ENCODE measurements at regions not wholly inside any gene's neighbourhood (a gene's known extent, or its start where the extent isn't known, plus 50 kb on each side); places are given as distances from the start of the nearest gene placed in this dataset.
"Not testable (repeated sequence)": the region's sequence is repeated elsewhere in the genome, so short reads cannot be mapped to it uniquely, and the experiment has no call there.

DNA sequence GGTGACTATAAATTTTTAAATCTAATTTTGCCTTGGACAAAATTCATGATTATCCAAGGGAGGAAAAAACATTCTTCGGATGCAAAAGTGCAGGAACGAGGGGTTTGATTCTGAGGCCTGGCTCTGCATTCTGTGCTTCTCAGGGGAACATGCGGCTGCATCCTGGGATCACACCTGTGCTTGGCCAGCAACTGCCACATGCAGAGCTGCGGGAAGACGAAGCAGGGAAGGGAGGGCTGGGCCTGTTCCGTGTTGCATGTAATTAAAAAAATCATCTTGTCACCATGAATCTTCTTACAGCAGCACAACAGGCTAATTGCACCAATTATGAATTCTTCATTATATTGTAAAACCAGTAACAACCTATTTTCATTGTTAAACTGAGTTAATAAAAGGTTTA is 158.0 kb upstream of the ALKAL2 start:
- no peak for DNase-seq

- peak; percentile 25 for DNase-seq
Measured at GRCh38 chr2:444937-445884, 157.3 kb upstream of the ALKAL2 start.

GRCh38 chr2:443741-444140 is 155.8 kb upstream of the ALKAL2 start:
- no peak for DNase-seq

- DNase-seq = no peak
Measured at GRCh38 chr2:443216-443615, 155.3 kb upstream of the ALKAL2 start.

- DNase-seq = no peak
Measured at GRCh38 chr2:441258-442022, 153.5 kb upstream of the ALKAL2 start.

GRCh38 chr2:440403-440740 is 152.5 kb upstream of the ALKAL2 start:
- no peak for DNase-seq

DNA sequence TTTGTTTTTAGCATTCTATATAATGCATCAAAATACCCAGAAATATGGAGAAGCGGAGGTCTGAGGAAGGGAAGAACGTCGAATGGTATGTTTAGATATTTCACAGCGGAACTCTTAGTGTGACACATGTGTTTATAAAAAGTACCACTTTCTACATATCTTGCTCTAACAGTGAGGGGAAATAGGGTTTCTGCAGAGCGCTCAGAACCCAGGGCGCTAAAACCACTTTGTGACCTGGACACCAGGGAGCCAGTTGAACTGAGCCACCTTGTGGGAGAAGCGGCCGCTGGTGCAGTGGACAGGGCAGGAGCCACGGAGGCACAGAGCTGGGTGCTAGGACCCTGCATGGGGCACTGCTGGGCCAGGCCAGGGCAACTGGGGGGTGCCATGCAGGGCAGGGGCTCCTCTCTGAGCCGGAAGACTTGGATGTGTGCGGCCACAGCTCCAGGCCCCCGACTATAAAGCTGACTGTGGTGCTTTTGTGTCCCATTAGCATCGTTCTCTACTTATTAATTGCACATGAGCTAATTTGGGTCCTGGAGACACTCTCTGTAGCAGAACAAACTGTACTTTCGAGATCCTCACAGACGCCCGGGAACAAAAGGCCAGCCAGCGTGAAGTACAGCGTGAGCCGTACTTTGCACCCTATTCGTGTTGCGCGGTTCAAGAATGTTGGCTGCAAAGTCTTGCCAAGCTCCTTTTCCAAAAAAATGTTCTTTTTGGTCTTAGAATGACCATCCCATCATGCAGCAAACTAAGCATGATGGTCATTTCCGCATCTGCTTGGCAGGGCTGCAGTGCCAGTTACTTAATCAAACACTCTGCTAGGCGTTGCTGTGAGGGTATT is 151.9 kb upstream of the ALKAL2 start:
- no peak for DNase-seq

DNA sequence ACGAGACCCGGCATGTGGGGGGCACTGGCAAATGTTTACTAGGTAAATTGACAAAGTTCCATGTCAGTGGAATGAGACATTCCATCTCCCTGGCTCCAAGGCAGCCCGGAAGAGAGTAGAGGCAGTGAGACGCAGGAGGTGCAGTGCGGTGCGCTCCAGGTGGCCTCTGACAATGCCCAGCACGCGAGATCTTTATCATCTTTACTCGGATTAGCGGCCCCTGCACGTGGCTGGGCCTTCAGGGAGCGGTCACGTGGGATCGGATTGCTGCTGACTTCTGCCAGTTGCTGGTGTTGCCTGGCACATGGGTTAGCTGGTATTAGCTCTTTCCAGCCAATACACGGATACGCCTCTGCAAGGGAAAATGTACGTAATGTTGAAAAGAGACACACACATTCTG is 151.2 kb upstream of the ALKAL2 start:
- DNase-seq = no peak

DNA sequence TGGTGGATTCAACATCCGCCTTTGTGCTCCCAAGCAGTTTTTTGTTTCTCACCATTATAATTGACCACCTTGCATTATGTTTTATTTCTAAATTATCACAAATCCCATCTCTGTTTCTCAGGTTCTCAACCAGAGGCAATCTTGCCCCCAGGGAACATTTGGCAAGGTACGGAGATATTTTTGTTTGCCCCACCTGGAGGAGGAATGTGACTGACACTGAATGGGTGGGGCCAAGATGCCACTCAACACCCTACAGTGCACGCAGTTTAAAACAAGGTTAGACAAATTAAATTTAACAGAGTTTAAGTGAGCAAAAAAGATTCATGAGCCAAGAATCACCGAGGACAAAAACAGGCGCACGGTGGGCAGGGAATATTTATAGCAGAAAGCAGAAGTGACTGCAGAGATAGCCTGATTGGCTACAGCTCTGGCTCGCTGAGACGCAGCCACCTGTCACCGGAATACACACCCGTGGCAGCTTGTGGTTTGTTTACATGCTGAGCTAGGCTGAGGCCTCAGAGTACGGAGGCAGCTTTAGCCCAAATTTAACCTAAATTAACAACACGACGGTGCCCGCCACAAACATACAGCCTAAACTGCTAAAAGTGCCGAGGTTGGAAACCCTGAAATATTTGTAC is 150.0 kb upstream of the ALKAL2 start:
- DNase-seq = peak; percentile 85

DNA sequence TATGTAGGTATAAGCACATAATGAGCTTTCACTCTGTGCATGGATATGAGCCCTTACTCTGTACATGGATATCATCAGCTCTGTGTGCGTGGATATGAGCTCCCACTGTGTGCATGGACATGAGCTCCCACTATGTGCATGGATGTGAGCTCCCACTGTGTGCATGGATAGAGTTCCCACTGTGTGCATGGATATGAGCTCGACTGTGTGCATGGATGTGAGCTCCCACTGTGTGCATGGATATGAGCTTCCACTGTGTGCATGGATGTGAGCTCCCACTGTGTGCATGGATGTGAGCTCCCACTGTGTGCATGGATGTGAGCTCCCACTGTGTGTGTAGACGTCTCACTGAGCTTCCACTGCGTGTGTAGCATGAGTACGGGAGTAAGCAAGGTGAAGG is 149.3 kb upstream of the ALKAL2 start:
- DNase-seq = no peak

DNA sequence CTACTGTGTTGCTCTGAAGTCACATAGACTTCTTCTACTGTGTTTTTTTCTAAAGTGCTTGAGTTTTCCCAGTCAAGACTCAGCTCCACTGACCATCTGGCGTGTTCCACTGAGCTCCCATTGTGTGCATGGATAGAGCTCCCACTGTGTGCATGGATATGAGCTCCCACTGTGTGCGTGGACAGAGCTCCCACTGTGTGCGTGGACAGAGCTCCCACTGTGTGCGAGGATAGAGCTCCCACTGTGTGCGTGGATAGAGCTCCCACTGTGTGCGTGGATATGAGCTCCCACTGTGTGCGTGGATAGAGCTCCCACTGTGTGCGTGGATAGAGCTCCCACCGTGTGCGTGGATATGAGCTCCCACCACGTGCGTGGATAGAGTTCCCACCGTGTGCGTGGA is 148.3 kb upstream of the ALKAL2 start:
- DNase-seq = no peak

- no peak for DNase-seq
Measured at GRCh38 chr2:434625-435024, 146.7 kb upstream of the ALKAL2 start.

- no peak for DNase-seq
Measured at GRCh38 chr2:433216-433615, 145.3 kb upstream of the ALKAL2 start.

DNA sequence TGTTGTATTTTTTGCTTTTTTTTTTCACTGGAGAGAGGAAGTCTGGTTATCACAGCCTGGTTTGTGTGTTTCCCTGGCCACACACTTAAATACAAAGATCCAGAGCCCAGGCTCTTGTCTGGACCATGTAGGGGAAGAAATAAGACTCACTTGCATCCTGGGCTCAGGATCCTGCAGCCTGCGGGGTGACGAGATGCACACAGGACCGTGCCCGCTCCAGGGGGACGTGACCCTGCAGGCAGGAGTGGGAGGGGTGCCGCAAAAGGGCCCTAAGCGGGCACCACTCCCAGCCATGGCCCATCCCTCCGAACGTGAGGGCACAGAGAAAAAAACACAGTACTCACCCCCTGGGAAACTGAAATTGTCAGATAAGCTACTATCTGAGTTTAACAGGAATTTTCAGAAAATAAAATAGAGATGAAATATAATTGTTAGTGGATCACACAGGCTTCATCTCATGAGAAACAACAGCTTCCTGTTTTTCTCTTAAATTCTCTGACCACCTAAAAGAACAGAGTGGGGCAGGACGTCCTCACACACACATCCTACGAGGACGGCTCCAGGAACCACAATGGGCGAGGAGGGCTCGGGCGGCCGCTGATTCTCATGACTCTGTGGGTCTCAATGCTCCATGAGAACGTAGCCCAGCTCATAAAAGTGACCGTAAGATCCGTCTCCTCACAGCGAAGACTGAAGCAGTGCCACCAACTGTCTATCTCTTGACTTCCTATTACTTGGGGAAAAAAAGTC is 142.6 kb upstream of the ALKAL2 start:
- no peak for DNase-seq

DNA sequence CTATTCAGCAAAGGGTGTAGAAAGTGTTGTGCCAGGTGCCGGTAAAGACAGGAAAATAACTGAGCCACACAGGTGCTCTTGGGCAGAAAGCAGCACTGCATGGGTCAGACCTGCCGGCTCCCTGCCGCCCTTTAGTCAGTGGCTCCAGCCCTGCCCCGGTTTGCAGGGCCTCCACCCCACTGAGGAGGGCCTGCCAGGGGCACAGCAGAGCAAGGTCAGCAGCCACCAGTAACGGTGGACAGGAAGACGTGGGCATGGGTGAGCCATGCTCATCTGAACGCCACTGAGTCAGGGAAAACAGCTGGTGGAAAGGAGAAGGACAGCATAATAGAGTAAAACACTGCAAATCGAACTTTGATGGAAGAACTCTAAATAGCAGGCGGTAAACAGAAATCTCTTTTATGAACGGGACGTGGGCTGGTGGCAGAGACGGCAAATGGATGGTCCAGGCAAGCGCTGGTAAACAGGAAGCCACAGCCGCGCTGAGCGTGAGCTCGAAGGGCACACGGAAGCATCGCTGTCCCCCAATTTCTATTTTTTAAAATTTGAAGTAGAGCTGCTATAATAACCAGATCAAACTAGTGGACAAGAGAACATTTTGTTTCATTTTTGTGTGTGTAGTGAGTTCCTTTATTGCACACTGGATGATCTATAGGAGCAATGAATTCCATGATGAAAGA is 141.8 kb upstream of the ALKAL2 start:
- no peak for DNase-seq

DNA sequence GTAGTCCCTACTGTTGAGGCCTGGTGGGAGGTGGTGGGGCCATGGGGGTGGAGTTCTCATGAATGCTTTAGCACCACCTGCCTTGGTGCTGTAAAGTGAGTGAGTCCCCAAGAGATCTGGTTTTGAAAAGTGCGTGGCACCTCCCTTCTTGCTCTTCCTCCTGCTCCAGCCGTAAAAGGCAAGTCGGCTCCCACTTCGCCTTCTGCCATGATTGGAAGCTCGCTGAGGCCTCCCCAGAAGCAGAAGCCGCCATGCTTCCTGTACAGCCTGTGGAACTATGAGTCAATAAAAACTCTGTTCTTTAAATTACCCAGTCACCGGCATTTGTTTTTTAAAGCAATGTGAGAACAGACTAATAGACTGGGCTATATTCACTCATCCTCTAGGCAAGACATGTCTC is 141.3 kb upstream of the ALKAL2 start:
- no peak for DNase-seq

- DNase-seq = no peak
Measured at GRCh38 chr2:428591-428990, 140.7 kb upstream of the ALKAL2 start.

- not testable (repeated sequence) for DNase-seq
Measured at GRCh38 chr2:426696-427095, 138.8 kb upstream of the ALKAL2 start.

DNA sequence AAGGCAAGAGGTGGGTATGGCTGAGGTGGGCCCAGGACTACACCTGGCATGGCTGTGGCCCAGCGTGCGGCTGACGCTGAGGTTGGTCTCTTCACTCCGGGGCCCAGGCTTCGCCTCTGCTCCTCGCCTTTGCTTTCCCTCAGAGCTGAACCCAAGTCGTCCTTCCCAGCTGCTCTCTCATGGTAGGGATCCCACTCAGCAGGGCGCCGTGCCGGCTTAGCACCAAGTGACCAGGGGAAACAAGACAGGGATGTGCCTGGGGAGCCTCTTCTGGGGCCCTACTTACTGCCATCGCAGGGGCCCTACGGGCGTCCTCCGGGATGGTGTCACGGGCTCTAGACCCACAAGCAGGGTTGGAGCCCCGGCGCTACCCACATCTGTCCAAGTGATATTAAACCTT is 138.1 kb upstream of the ALKAL2 start:
- DNase-seq = no peak

DNA sequence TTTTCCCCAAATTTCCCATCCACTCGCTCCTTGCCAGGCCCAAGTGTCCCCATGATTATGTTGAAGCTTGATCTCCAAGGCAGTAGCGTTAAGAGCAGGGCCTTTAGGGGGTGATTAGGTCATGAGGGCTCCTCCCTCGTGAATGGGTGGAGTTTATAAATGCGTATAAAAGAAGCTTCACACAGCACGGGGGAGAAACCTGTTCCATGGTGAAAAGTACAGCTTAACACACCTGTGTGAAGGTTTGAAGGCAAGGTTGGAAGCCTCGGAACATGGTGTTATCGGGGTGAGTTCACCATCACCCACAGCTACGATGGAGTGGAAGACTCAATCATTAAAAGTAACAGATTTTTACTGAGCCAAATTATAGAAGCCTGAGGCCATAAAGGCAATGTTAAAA is 137.4 kb upstream of the ALKAL2 start:
- no peak for DNase-seq
